ENCODE measurements at regions not wholly inside any gene's neighbourhood (a gene's known extent, or its start where the extent isn't known, plus 50 kb on each side); places are given as distances from the start of the nearest gene placed in this dataset.

GRCh38 chr10:95125582-95125981 lies 56.3 kb upstream of the CYP2C8 start:
- no peaks in the 10 kb centered on the region for H3K79me2 ChIP-seq (ENCODE audit: insufficient read depth, low read length)
- no peaks in the 10 kb centered on the region for H3K27me3 ChIP-seq (ENCODE audit: control insufficient read depth in 2 of 2, insufficient read depth in 2 of 2, low read length in 2 of 2)
- H2AFZ ChIP-seq (ENCODE audit: insufficient read depth, low read depth, low read length, poor library complexity, severe bottlenecking), result no peak overlapping the region
- no peaks in the 10 kb centered on the region for H3K4me1 ChIP-seq (ENCODE audit: control insufficient read depth in 1 of 2, insufficient read depth in 2 of 2, low read length in 2 of 2)
- H3K4me1 Mint-ChIP-seq, result peaks cover 7% of the 10 kb centered on the region
- intact Hi-C loops (cut with micrococcal nuclease), result no loop called here
- H3K36me3 ChIP-seq (replicated peaks in 1 of 2; ENCODE audit: control insufficient read depth in 1 of 2, insufficient read depth in 2 of 2, low read length in 2 of 2), result no peaks in the 10 kb centered on the region
- no peak for TF ChIP-seq CTCF (IDR thresholded peaks at IDR 0.05)
- H3K4me3 ChIP-seq (replicated peaks in 1 of 3; ENCODE audit: low read depth in 2 of 3, low read length in 3 of 3), result no peak overlapping the region
- no peaks in the 10 kb centered on the region for H3K36me3 Mint-ChIP-seq
- H3K27ac ChIP-seq (ENCODE audit: low read depth in 1 of 2, low read length in 2 of 2), result no peak overlapping the region
- no peak overlapping the region for H3K9ac ChIP-seq (ENCODE audit: insufficient read depth, low read length, poor library complexity, severe bottlenecking)
- H3K27ac Mint-ChIP-seq, result peak overlapping the region in 1 of 7 donors; percentile 32
- peaks cover 0 to 2% of the 10 kb centered on the region in 2 donors for H3K9me3 ChIP-seq (replicated peaks in 1 of 2; ENCODE audit: control insufficient read depth in 1 of 2, insufficient read depth in 1 of 2, low read length in 2 of 2)
- DNase-seq, result no peak
- no peak overlapping the region for H3K4me3 Mint-ChIP-seq
- WGBS (ENCODE audit: insufficient coverage), result 83% methylated on average over 1 of the region's 1 CpG
- no peaks in the 10 kb centered on the region for H3K27me3 Mint-ChIP-seq (ENCODE audit: low read depth in 3 of 3)
- H3K4me2 ChIP-seq (replicated peaks; ENCODE audit: extremely low read depth, low read length, poor library complexity, severe bottlenecking), result no peak overlapping the region
- no peaks in the 10 kb centered on the region for H4K20me1 ChIP-seq (ENCODE audit: insufficient read depth, low read length)
- H3K9me3 Mint-ChIP-seq, result peaks cover 0 to 17% (median 4%) of the 10 kb centered on the region in 7 donors

GRCh38 chr10:95122736-95123135 lies 53.4 kb upstream of the CYP2C8 start:
- no peaks in the 10 kb centered on the region for H3K4me1 ChIP-seq (ENCODE audit: control insufficient read depth in 1 of 2, insufficient read depth in 2 of 2, low read length in 2 of 2)
- WGBS (ENCODE audit: insufficient coverage), result no CpG with 5 or more reads among the region's 1 CpG
- Mint-ChIP-seq H3K27ac (no peak overlapping the region), H3K27me3 (ENCODE audit: low read depth in 3 of 3) (no peaks in the 10 kb centered on the region), H3K4me1 (peaks cover 7% of the 10 kb centered on the region), H3K36me3 (no peaks in the 10 kb centered on the region), H3K9me3 (peaks cover 3 to 23% (median 11%) of the 10 kb centered on the region in 7 donors), H3K4me3 (no peak overlapping the region)
- no peak overlapping the region for H3K9ac ChIP-seq (ENCODE audit: insufficient read depth, low read length, poor library complexity, severe bottlenecking)
- no peak for TF ChIP-seq CTCF (IDR thresholded peaks at IDR 0.05)
- H3K27ac ChIP-seq (ENCODE audit: low read depth in 1 of 2, low read length in 2 of 2), result no peak overlapping the region
- DNase-seq, result no peak
- no peaks in the 10 kb centered on the region for H3K27me3 ChIP-seq (ENCODE audit: control insufficient read depth in 2 of 2, insufficient read depth in 2 of 2, low read length in 2 of 2)
- no peak overlapping the region for H3K4me3 ChIP-seq (replicated peaks in 1 of 3; ENCODE audit: low read depth in 2 of 3, low read length in 3 of 3)
- H3K36me3 ChIP-seq (replicated peaks in 1 of 2; ENCODE audit: control insufficient read depth in 1 of 2, insufficient read depth in 2 of 2, low read length in 2 of 2), result no peaks in the 10 kb centered on the region
- intact Hi-C loops (cut with micrococcal nuclease), result no loop called here
- H4K20me1 ChIP-seq (ENCODE audit: insufficient read depth, low read length), result no peaks in the 10 kb centered on the region
- no peaks in the 10 kb centered on the region for H3K79me2 ChIP-seq (ENCODE audit: insufficient read depth, low read length)
- H3K4me2 ChIP-seq (replicated peaks; ENCODE audit: extremely low read depth, low read length, poor library complexity, severe bottlenecking), result no peak overlapping the region
- H3K9me3 ChIP-seq (replicated peaks in 1 of 2; ENCODE audit: control insufficient read depth in 1 of 2, insufficient read depth in 1 of 2, low read length in 2 of 2), result no peaks in the 10 kb centered on the region
- H2AFZ ChIP-seq (ENCODE audit: insufficient read depth, low read depth, low read length, poor library complexity, severe bottlenecking), result no peak overlapping the region
